ENCODE measurements at regions not wholly inside any gene's neighbourhood (a gene's known extent, or its start where the extent isn't known, plus 50 kb on each side); places are given as distances from the start of the nearest gene placed in this dataset.

GRCh38 chr18:25409971-25410370, 58.0 kb upstream of the ZNF521 start:
- TF ChIP-seq CTCF (IDR thresholded peaks at IDR 0.05; ENCODE audit: poor library complexity) (no peak), EZH2 (IDR thresholded peaks at IDR 0.05; ENCODE audit: borderline replicate concordance) (no peak), EZH2phosphoT487 (IDR thresholded peaks at IDR 0.05; ENCODE audit: low read depth, severe bottlenecking, unreplicated experiment) (no peak)
